ENCODE measurements at regions not wholly inside any gene's neighbourhood (a gene's known extent, or its start where the extent isn't known, plus 50 kb on each side); places are given as distances from the start of the nearest gene placed in this dataset.

DNA sequence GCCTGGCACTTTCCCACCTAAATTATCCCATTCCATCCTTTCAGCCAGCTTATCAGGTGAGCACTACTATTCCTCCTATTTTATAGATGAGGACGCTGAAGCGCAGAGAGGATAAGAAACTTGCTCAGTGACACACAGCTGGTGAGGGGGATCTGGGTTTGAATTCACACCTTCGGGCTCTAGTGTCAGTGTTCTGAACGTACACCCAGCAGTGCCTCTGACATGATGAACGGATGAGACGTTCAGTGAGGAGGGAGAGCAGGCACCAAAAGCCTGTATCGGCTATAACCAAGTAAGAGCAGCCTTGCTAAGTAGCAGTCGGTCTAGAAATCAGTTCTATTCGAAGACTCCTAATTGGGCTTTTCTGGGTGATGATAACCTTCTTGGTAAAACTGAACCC is 167.0 kb downstream of the ASB1 start:
- Histone ChIP-seq H3K4me2 (no peak overlapping the region), H3K4me3 (ENCODE audit: low read depth in 2 of 2, low read length in 1 of 2) (no peak overlapping the region), H2AFZ (ENCODE audit: low read depth) (no peak overlapping the region), H3F3A (replicated peaks; ENCODE audit: insufficient read depth) (no peaks in the 10 kb centered on the region), H3K27me3 (ENCODE audit: insufficient read depth) (no peaks in the 10 kb centered on the region), H3K79me2 (ENCODE audit: insufficient read depth) (no peaks in the 10 kb centered on the region), H3K9me3 (no peaks in the 10 kb centered on the region), H3K9ac (no peak overlapping the region), H3K9me2 (no peaks in the 10 kb centered on the region), H3K36me3 (replicated peaks in 1 of 2; ENCODE audit: control insufficient read depth in 1 of 2, insufficient read depth in 2 of 2, low read length in 1 of 2) (no peaks in the 10 kb centered on the region), H3K27ac (ENCODE audit: low read depth in 2 of 2, low read length in 1 of 2) (no peak overlapping the region), H3K4me1 (ENCODE audit: control insufficient read depth in 1 of 2, insufficient read depth in 2 of 2, low read depth in 1 of 2, low read length in 1 of 2) (peaks cover 0 to 16% of the 10 kb centered on the region in 2 experiments; a peak in 2 of 4 replicates), H4K20me1 (ENCODE audit: insufficient read depth) (no peaks in the 10 kb centered on the region)
- ChIA-PET POLR2A (no interaction called here), CTCF (no interaction called here)
- DNase-seq = no peak
- 91% methylated on average over 7 of the region's 9 CpGs for WGBS (ENCODE audit: low lambda C conversion rate)
- TF ChIP-seq, protein P1, sequence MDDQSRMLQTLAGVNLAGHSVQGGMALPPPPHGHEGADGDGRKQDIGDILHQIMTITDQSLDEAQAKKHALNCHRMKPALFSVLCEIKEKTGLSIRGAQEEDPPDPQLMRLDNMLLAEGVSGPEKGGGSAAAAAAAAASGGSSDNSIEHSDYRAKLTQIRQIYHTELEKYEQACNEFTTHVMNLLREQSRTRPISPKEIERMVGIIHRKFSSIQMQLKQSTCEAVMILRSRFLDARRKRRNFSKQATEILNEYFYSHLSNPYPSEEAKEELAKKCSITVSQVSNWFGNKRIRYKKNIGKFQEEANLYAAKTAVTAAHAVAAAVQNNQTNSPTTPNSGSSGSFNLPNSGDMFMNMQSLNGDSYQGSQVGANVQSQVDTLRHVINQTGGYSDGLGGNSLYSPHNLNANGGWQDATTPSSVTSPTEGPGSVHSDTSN (IDR thresholded peaks at IDR 0.05) = no peak
- no peak for TF ChIP-seq GATA2 (CRISPR knock-in tag; IDR thresholded peaks at IDR 0.05)
- no peak for TF ChIP-seq NRF1 (IDR thresholded peaks at IDR 0.05; ENCODE audit: low read depth, low read length)
- TF ChIP-seq TEAD4 (IDR thresholded peaks at IDR 0.05; ENCODE audit: borderline replicate concordance, insufficient read depth) = no peak
- TF ChIP-seq MXI1 (IDR thresholded peaks at IDR 0.05; ENCODE audit: low read depth, low read length) = no peak
- no peak for TF ChIP-seq ELF1 (IDR thresholded peaks at IDR 0.05)
- no peak for TF ChIP-seq RXRA (IDR thresholded peaks at IDR 0.05; ENCODE audit: borderline replicate concordance, low read depth)
- no peak for TF ChIP-seq GABPA (IDR thresholded peaks at IDR 0.05; ENCODE audit: low read depth)
- no peak for TF ChIP-seq RFX5 (IDR thresholded peaks at IDR 0.05; ENCODE audit: low read length)
- no peak for TF ChIP-seq EZH2phosphoT487 (IDR thresholded peaks at IDR 0.05; ENCODE audit: borderline replicate concordance, low read depth)
- TF ChIP-seq, protein P2, sequence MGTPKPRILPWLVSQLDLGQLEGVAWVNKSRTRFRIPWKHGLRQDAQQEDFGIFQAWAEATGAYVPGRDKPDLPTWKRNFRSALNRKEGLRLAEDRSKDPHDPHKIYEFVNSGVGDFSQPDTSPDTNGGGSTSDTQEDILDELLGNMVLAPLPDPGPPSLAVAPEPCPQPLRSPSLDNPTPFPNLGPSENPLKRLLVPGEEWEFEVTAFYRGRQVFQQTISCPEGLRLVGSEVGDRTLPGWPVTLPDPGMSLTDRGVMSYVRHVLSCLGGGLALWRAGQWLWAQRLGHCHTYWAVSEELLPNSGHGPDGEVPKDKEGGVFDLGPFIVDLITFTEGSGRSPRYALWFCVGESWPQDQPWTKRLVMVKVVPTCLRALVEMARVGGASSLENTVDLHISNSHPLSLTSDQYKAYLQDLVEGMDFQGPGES (IDR thresholded peaks at IDR 0.05; ENCODE audit: low read depth, low read length) = no peak
- no peak for TF ChIP-seq EP300 (IDR thresholded peaks at IDR 0.05; ENCODE audit: borderline replicate concordance in 1 of 2, low read depth in 1 of 2, low read length in 1 of 2)
- no peak for TF ChIP-seq SMC3 (IDR thresholded peaks at IDR 0.05; ENCODE audit: low read depth, low read length)
- no peak for TF ChIP-seq CHD2 (IDR thresholded peaks at IDR 0.05; ENCODE audit: low read length, partially characterized antibody)
- TF ChIP-seq MEF2A (IDR thresholded peaks at IDR 0.05; ENCODE audit: borderline replicate concordance, low read depth) = no peak
- no peak for TF ChIP-seq RCOR1 (IDR thresholded peaks at IDR 0.05; ENCODE audit: low read length)
- TF ChIP-seq FOXM1 (IDR thresholded peaks at IDR 0.05; ENCODE audit: low read depth) = no peak
- TF ChIP-seq, protein P3, sequence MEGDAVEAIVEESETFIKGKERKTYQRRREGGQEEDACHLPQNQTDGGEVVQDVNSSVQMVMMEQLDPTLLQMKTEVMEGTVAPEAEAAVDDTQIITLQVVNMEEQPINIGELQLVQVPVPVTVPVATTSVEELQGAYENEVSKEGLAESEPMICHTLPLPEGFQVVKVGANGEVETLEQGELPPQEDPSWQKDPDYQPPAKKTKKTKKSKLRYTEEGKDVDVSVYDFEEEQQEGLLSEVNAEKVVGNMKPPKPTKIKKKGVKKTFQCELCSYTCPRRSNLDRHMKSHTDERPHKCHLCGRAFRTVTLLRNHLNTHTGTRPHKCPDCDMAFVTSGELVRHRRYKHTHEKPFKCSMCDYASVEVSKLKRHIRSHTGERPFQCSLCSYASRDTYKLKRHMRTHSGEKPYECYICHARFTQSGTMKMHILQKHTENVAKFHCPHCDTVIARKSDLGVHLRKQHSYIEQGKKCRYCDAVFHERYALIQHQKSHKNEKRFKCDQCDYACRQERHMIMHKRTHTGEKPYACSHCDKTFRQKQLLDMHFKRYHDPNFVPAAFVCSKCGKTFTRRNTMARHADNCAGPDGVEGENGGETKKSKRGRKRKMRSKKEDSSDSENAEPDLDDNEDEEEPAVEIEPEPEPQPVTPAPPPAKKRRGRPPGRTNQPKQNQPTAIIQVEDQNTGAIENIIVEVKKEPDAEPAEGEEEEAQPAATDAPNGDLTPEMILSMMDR (IDR thresholded peaks at IDR 0.05) = no peak

All from SK-N-SH (cell line).